IMR-90 (cell line): ENCODE measurements at regions not wholly inside any gene's neighbourhood (a gene's known extent, or its start where the extent isn't known, plus 50 kb on each side); places are given as distances from the start of the nearest gene placed in this dataset.

Experiments
- ATAC-seq: fragments of 200-7000 bp; cut with Tn5 transposase; 2 replicates; pipeline ENCODE4 v1.9.1; 2020; ENCODE audit warnings: low read depth, mild to moderate bottlenecking, moderate library complexity
- BruUV-seq: library from RNA; stranded (reverse); fragments of 400-500 nt; replicated peaks from 2 replicates; lab custom pipeline; 2021; lab: Mats Ljungman, UMichigan
- CTCF ChIA-PET: fragments of 300-600 bp; formaldehyde crosslinking; extraction: SDS; loops from one replicate; lab custom pipeline; 2021; ENCODE audit warnings: antibody characterized with exemption; lab: Yijun Ruan, JAX
- POLR2A ChIA-PET: fragments of 300-600 bp; sonication (Branson Sonifier 250); formaldehyde crosslinking; loops from one replicate; lab custom pipeline; 2022; ENCODE audit warnings: antibody characterized with exemption; ENCODE audit not compliant: unreplicated experiment; lab: Charles Lee
- DNase-seq: peaks from one replicate; pipeline ENCODE4 v3.0.0; 2013
- H2AFZ ChIP-seq: replicated peaks from 2 replicates; pipeline ENCODE3; 2013; ENCODE audit warnings: low read length, mild to moderate bottlenecking; ENCODE audit not compliant: poor library complexity
- H2AK5ac ChIP-seq: 2 replicates; pipeline ENCODE4 v1.6.1; 2013; ENCODE audit warnings: low read depth, low read length, inconsistent platforms
- H2AK9ac ChIP-seq: replicated peaks from 2 replicates; pipeline ENCODE3; 2013; ENCODE audit warnings: mild to moderate bottlenecking, low read depth, low read length, moderate library complexity; ENCODE audit not compliant: poor library complexity
- H2BK120ac ChIP-seq: 2 replicates; pipeline ENCODE4 v1.6.1; 2013; ENCODE audit warnings: low read depth, low read length, inconsistent platforms
- H2BK15ac ChIP-seq: 3 replicates; pipeline ENCODE4 v1.6.1; 2013; ENCODE audit warnings: low read depth, low read length, inconsistent platforms
- H2BK20ac ChIP-seq: 2 replicates; pipeline ENCODE4 v1.6.1; 2013; ENCODE audit warnings: low read depth, mild to moderate bottlenecking, inconsistent platforms, low read length, moderate library complexity
- H2BK5ac ChIP-seq: 2 replicates; pipeline ENCODE4 v1.6.1; 2013; ENCODE audit warnings: mild to moderate bottlenecking, low read depth, low read length, inconsistent platforms; ENCODE audit not compliant: poor library complexity, severe bottlenecking
- H3K14ac ChIP-seq: replicated peaks from 2 replicates; pipeline ENCODE4 v1.6.1; 2013; ENCODE audit warnings: low read depth, low read length, inconsistent platforms
- H3K18ac ChIP-seq: 2 replicates; pipeline ENCODE4 v1.6.1; 2013; ENCODE audit warnings: low read depth, low read length, control low read depth
- H3K23ac ChIP-seq: 2 replicates; pipeline ENCODE4 v1.6.1; 2013; ENCODE audit warnings: low read depth, low read length, inconsistent platforms
- H3K27ac ChIP-seq: 2 replicates; pipeline ENCODE4 v1.5.1; 2013; ENCODE audit warnings: mild to moderate bottlenecking, control low read depth, low read length; ENCODE audit not compliant: insufficient read depth
- H3K27me3 ChIP-seq: 2 replicates; pipeline ENCODE4 v1.6.1; 2013; ENCODE audit warnings: low read length; ENCODE audit not compliant: control insufficient read depth, insufficient read depth
- H3K36me3 ChIP-seq: 2 replicates; pipeline ENCODE4 v1.6.1; 2013; ENCODE audit warnings: low read length, mixed read lengths; ENCODE audit not compliant: control insufficient read depth, insufficient read depth
- H3K4ac ChIP-seq: 2 replicates; pipeline ENCODE4 v1.6.1; 2013; ENCODE audit warnings: low read depth, low read length, inconsistent platforms
- H3K4me1 ChIP-seq: 2 replicates; pipeline ENCODE4 v1.6.1; 2013; ENCODE audit warnings: low read length, mixed read lengths; ENCODE audit not compliant: control insufficient read depth, insufficient read depth
- H3K4me2 ChIP-seq: 2 replicates; pipeline ENCODE4 v1.6.1; 2013; ENCODE audit warnings: low read depth, mild to moderate bottlenecking, control low read depth, low read length, moderate library complexity
- H3K4me3 ChIP-seq: 2 replicates; pipeline ENCODE4 v1.5.1; 2013; ENCODE audit warnings: low read depth, mild to moderate bottlenecking, control low read depth, low read length, moderate library complexity; ENCODE audit not compliant: insufficient read depth
- H3K56ac ChIP-seq: 2 replicates; pipeline ENCODE4 v1.6.1; 2013; ENCODE audit warnings: low read length, inconsistent platforms; ENCODE audit not compliant: insufficient read depth; ENCODE audit errors: extremely low read depth
- H3K79me1 ChIP-seq, 2 experiments: 2 replicates each; pipeline ENCODE4 v1.6.1; 2013; ENCODE audit warnings: low read length in 2 of 2, inconsistent platforms in 1 of 2, low read depth in 1 of 2
- H3K9ac ChIP-seq: 2 replicates; pipeline ENCODE4 v1.6.1; 2013; ENCODE audit warnings: low read depth, low read length, control low read depth
- H3K9me1 ChIP-seq: 2 replicates; pipeline ENCODE4 v1.6.1; 2013; ENCODE audit warnings: low read length, inconsistent platforms; ENCODE audit not compliant: insufficient read depth
- H3K9me3 ChIP-seq: 2 replicates; pipeline ENCODE4 v1.6.1; 2013; ENCODE audit warnings: low read length; ENCODE audit not compliant: control insufficient read depth, insufficient read depth
- H4K20me1 ChIP-seq: 2 replicates; pipeline ENCODE4 v1.6.1; 2013; ENCODE audit warnings: low read length, inconsistent platforms; ENCODE audit not compliant: insufficient read depth
- H4K5ac ChIP-seq: 2 replicates; pipeline ENCODE4 v1.6.1; 2013; ENCODE audit warnings: mild to moderate bottlenecking, low read depth, low read length, control low read depth
- H4K8ac ChIP-seq, 2 experiments: 2 replicates each; pipeline ENCODE4 v1.6.1; 2013; ENCODE audit warnings: low read depth in 2 of 2, low read length in 2 of 2, control low read depth in 1 of 2, inconsistent platforms in 1 of 2
- H4K91ac ChIP-seq: 2 replicates; pipeline ENCODE4 v1.6.1; 2013; ENCODE audit warnings: low read depth, low read length, inconsistent platforms; ENCODE audit not compliant: insufficient read depth
- BHLHE40 ChIP-seq: fragments of 150-350 bp; IDR thresholded peaks from 2 replicates; pipeline ENCODE4 v1.6.1; 2016; ENCODE audit warnings: mild to moderate bottlenecking, low read depth, low read length
- RAD21 ChIP-seq: IDR thresholded peaks from 2 replicates; pipeline ENCODE4 v1.6.1; 2012; ENCODE audit warnings: low read length, improper control_type of control experiment
- SMC3 ChIP-seq: fragments of 150-350 bp; IDR thresholded peaks from 2 replicates; pipeline ENCODE4 v1.6.1; 2016; ENCODE audit warnings: low read depth, mild to moderate bottlenecking, antibody characterized with exemption, low read length, moderate library complexity
- WGBS, 2 experiments: methylation state at CpG; one replicate each; pipeline versions ENCODE4 v1.1.5 to v1.1.7; 2013; ENCODE audit warnings: missing lambda C conversion rate in 2 of 2; ENCODE audit not compliant: insufficient read length in 1 of 2; ENCODE audit errors: extremely low coverage in 2 of 2; 5-methylcytosine and 5-hydroxymethylcytosine counted together
- dilution Hi-C: fragments of 300-500 bp; cut with HindIII; formaldehyde crosslinking; loops from one replicate; pipeline ENCODE4 v1.14.3; 2018; ENCODE audit warnings: low sequenced_read_pairs; ENCODE audit not compliant: unreplicated experiment
- in situ Hi-C: fragments of 300-500 bp; cut with MboI; formaldehyde crosslinking; loops from 3 replicates; pipeline ENCODE4 v1.14.3; 2019; ENCODE audit warnings: low sequenced_read_pairs, inconsistent platforms, mixed read lengths
- intact Hi-C: fragments of 100-400 bp; cut with micrococcal nuclease; formaldehyde crosslinking; loops from 2 replicates; pipeline ENCODE4 v1.10.0; 2022
- TF ChIP-seq, protein P1 (sequence below): conservative IDR thresholded peaks from 2 replicates; pipeline ENCODE4 v1.5.1; 2012; ENCODE audit warnings: mild to moderate bottlenecking, low read depth, low read length, improper control_type of control experiment

DNA sequence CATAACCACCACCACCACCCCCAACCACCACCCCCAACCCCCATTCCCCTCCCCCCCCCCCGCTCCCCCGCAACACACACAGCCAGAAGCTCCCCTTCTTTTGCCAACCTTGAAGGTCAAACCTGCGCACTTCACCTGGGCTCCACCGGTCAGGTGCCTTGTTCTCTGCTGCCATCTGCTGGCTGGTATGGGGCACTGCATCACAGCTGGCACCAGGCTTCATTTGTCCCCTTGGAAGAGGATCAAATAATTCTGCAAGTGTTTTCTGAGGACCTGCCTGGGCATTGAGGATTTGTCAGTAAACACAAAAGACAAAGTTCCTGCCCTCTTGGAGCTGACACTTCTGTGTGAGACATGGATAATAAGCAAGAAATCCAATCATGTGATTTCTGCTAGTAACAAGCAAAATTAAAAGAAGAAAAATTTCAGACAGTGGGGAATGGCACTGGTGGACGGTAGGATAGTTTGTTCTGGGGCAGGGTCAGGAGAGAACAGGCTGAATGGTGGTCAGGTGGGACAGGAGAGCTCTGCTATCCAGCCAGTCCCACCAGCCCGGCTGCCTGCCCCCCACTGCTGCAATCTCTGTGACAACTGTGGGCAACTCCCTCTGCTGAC is 55.6 kb upstream of the LMX1B start:
- ChIA-PET POLR2A (no interaction called here), CTCF (interaction anchor here (0.7 to 1.2 kb wide), 4 partner anchors 14 to 67 kb away, joined by 3 to 5 read pairs (median 4); no protein-coding TSS in a partner anchor)
- H4K5ac ChIP-seq = no peak overlapping the region
- H3K4me2 ChIP-seq = no peak overlapping the region
- no peak overlapping the region for H2AFZ ChIP-seq
- dilution Hi-C loops = no loop called here
- H3K36me3 ChIP-seq = no peaks in the 10 kb centered on the region
- DNase-seq (peak; percentile 22), ATAC-seq (peak; percentile 66)
- H3K14ac ChIP-seq = no peak overlapping the region
- H3K4ac ChIP-seq = no peak overlapping the region
- H3K4me1 ChIP-seq = no peaks in the 10 kb centered on the region
- no peaks in the 10 kb centered on the region for H3K9me1 ChIP-seq
- H3K18ac ChIP-seq = no peak overlapping the region
- no peaks in the 10 kb centered on the region for H3K79me1 ChIP-seq
- H3K27ac ChIP-seq = no peak overlapping the region
- no peak overlapping the region for H2BK15ac ChIP-seq
- H2BK5ac ChIP-seq = no peak overlapping the region
- no peak overlapping the region for H2BK20ac ChIP-seq
- in situ Hi-C loops = loop anchor here (5.0 kb wide), 1 partner anchor 56 kb away; no protein-coding TSS in a partner anchor
- H3K4me3 ChIP-seq = no peak overlapping the region
- intact Hi-C loops = loop anchor here (1.0 kb wide), 1 partner anchor 57 kb away; no protein-coding TSS in a partner anchor
- TF ChIP-seq, protein P1, sequence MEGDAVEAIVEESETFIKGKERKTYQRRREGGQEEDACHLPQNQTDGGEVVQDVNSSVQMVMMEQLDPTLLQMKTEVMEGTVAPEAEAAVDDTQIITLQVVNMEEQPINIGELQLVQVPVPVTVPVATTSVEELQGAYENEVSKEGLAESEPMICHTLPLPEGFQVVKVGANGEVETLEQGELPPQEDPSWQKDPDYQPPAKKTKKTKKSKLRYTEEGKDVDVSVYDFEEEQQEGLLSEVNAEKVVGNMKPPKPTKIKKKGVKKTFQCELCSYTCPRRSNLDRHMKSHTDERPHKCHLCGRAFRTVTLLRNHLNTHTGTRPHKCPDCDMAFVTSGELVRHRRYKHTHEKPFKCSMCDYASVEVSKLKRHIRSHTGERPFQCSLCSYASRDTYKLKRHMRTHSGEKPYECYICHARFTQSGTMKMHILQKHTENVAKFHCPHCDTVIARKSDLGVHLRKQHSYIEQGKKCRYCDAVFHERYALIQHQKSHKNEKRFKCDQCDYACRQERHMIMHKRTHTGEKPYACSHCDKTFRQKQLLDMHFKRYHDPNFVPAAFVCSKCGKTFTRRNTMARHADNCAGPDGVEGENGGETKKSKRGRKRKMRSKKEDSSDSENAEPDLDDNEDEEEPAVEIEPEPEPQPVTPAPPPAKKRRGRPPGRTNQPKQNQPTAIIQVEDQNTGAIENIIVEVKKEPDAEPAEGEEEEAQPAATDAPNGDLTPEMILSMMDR = peak; percentile 87
- no peak for TF ChIP-seq BHLHE40
- TF ChIP-seq RAD21 = peak; percentile 82
- peak; percentile 71 for TF ChIP-seq SMC3
- H3K9me3 ChIP-seq = peaks cover 4% of the 10 kb centered on the region
- H4K8ac ChIP-seq = no peak overlapping the region
- WGBS, 2 experiments = no CpG with 5 or more reads among the region's 6 CpGs
- H2AK5ac ChIP-seq = no peak overlapping the region
- no peak overlapping the region for H2AK9ac ChIP-seq
- no peak overlapping the region for H3K56ac ChIP-seq
- H4K20me1 ChIP-seq = no peaks in the 10 kb centered on the region
- peaks cover 37% of the 10 kb centered on the region for H3K27me3 ChIP-seq
- H3K23ac ChIP-seq = no peak overlapping the region
- BruUV-seq = no TSS peak
- no peak overlapping the region for H3K9ac ChIP-seq
- no peak overlapping the region for H4K91ac ChIP-seq
- H2BK120ac ChIP-seq = no peak overlapping the region
